GM20000 (cell line): ENCODE measurements at regions not wholly inside any gene's neighbourhood (a gene's known extent, or its start where the extent isn't known, plus 50 kb on each side); places are given as distances from the start of the nearest gene placed in this dataset.

Source experiments
- DNase-seq: peaks from one replicate; pipeline ENCODE4 v3.0.0; 2012; ENCODE audit warnings: low spot score
- TF ChIP-seq, protein P1 (sequence below): IDR thresholded peaks from 2 replicates; pipeline ENCODE4 v1.5.1; 2012; ENCODE audit warnings: mild to moderate bottlenecking, control low read depth; ENCODE audit errors: extremely low read depth, missing control alignments

DNA sequence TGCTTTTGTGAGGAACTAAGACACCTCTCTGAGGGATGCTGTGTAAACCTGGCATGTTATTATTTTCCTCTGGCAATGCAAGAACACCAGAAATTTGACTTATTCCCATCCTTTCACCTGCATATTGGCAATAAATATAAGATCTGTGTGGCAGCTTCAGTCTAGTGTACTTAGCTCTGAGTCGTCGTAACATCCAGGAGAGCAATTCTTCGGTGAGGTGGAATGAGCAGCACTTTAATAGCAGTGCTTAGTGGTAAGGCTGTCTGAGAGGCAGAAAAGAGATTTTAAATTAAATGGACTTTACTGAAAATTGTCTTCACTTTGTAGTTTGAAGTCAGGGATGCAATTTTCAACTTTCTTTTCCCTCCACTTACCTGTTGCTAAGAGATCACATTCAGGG lies 344.9 kb downstream of the PCDH7 start:
- no peak for DNase-seq
- TF ChIP-seq, protein P1, sequence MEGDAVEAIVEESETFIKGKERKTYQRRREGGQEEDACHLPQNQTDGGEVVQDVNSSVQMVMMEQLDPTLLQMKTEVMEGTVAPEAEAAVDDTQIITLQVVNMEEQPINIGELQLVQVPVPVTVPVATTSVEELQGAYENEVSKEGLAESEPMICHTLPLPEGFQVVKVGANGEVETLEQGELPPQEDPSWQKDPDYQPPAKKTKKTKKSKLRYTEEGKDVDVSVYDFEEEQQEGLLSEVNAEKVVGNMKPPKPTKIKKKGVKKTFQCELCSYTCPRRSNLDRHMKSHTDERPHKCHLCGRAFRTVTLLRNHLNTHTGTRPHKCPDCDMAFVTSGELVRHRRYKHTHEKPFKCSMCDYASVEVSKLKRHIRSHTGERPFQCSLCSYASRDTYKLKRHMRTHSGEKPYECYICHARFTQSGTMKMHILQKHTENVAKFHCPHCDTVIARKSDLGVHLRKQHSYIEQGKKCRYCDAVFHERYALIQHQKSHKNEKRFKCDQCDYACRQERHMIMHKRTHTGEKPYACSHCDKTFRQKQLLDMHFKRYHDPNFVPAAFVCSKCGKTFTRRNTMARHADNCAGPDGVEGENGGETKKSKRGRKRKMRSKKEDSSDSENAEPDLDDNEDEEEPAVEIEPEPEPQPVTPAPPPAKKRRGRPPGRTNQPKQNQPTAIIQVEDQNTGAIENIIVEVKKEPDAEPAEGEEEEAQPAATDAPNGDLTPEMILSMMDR = no peak

DNA sequence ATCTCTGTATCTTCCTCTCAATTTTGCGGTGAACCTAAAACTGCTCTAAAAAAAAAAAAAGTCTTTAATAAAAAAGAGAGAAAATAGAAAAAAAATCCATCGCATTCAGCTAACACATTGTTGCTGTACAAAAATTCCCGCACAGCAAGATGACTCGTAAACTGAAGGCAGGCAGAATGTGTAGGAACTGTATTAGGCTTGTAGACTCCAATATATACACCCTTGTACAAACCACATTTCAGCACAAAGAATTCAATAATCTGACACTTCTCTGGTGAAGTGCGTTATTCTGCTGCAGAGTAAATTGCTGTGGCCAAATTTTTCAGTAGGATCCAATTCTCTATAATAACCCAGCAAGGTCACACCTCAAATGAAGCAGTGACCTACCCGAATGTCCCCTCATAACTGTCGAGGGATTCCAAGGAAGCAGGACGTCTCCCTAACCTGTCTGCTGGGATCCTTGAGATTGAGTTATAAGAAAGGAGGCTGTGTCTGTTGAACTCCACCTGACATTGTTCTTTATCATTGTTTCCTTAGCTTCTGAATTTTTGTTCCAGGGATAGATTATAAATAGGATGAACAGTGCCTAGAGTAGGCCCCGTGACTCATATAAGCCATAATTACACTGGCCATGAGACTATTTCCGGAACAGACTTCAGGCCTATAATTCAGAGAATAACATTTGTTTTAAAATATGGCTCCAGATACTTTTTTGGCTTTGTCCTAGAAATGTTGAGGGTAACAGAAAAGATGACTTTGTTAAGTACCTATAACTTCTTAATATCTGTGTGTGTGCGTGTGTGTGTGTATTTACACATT lies 348.3 kb downstream of the PCDH7 start:
- no peak for DNase-seq

GRCh38 chr4:31069151-31069550 lies 349.0 kb downstream of the PCDH7 start:
- TF ChIP-seq, protein P1 = no peak
- DNase-seq = no peak

More for the DNA sequence above, 348.3 kb downstream of the PCDH7 start:
- TF ChIP-seq, protein P1 = no peak

DNA sequence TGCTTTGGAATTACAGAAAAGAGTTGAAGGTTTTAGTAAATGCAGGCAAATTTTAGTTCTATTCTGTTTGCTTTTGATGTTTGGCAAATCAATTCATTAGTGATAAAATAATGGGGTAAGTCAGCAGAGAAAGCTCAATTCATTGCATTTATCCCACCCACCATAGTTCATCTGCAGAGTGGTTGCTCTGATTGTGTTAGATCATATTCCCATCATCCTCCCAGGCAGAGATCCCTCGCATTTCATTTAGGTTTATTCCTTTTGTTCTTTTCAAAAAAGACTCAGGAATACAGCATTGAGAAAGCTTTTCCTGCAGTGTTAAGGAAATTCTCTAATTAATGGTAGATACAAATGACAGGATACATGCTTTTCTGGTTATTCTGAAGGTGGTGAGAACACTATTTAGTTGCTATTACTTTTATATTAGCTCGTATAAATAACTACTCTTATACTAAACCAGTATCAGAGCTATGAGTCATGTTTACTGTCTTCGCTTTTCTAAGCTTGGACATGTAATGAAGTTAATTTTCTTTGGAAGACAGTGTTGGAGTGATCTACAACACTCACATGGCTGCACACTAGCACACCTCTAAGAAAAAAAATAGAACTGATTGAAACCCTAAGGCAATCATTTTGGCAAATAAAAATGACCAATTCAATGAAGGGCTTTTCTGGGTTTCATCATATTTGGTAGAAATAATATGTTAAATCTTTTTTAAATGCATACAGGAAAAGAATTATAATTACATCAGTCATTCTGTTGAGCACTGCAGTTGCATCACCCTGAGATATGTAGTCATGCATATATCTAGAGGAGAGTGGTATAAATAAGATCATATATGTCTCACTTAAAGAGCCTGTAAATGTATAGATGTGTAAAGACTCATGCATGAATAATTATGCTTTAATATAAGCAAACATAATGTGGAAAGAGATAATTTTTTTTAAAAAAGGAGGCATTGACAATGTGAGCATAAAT lies 351.6 kb downstream of the PCDH7 start:
- TF ChIP-seq, protein P1 = no peak
- no peak for DNase-seq

DNA sequence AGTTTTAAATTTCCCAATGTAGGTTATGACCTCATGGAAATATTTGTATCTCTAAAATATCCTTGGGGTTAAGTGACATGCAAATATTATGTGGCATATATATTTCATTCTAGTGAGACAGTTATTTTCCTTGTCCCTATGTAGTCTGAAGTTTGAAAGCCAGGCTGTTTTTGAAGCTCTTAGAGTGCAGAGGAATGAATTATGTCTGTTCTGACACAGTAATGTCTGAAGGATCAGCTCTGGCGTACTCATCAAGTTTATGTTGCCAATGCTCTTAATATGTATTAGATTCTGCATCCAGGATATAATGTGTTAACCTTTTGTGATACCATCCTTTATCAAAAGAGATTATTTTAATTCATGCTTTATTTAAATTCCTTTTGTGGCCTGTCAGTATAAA lies 355.8 kb downstream of the PCDH7 start:
- TF ChIP-seq, protein P1 = no peak
- no peak for DNase-seq

DNA sequence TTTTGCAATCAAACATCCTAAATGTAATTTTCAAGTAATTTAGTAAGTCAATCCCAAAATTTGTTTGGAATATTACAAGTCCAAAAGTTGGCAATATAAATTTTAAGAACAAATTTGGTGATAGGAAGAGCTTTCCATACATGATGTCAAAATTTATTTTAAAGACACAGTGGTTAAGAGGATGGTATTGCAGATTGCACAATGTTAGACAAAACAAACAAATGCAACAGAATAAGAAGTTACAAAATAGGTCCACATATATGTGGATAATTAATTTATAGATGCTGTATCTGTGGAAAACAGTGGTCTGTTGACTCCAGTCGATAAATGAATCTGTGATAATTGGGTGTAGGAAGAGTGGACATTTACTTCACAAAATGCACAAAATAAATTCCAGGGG lies 358.5 kb downstream of the PCDH7 start:
- TF ChIP-seq, protein P1 = no peak
- no peak for DNase-seq

DNA sequence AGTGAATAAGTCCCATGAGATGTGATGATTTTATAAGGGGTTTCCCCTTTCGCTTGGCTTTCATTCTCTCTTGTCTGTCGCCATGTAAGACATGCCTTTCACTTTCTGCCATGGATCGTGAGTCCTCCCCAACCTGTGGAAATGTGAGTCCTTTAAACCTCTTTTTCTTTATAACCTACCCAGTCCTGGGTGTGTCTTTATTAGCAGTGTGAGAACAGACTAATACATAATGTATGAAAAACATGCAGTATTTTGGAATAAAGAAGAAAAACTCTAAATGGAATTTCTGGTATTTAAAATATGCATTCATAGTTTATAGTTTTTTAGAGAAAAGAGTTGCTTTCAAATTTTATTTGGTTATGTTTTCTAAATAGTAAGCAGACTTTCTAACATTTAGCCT lies 360.7 kb downstream of the PCDH7 start:
- TF ChIP-seq, protein P1 = no peak
- no peak for DNase-seq
